Vagina (tissue), 2 donors: ENCODE measurements at regions not wholly inside any gene's neighbourhood (a gene's known extent, or its start where the extent isn't known, plus 50 kb on each side); places are given as distances from the start of the nearest gene placed in this dataset.

Experiments
- CTCF ChIP-seq, 3 experiments: fragments of 450-650 bp in 2 of 3; fragments of 200-600 bp in 1 of 3; sonication (generic) in 1 of 3; IDR thresholded peaks; one replicate each; pipeline ENCODE4 v1.5.1; 2017 to 2019; ENCODE audit warnings: antibody characterized with exemption in 3 of 3, mild to moderate bottlenecking in 2 of 3, moderate library complexity in 2 of 3
- POLR2A ChIP-seq, 2 donors: fragments of 450-650 bp; IDR thresholded peaks; one replicate each; pipeline ENCODE4 v1.6.1; 2017; ENCODE audit warnings: antibody characterized with exemption in 2 of 2, mild to moderate bottlenecking in 2 of 2, moderate library complexity in 2 of 2

GRCh38 chr15:61654918-61655317 is 405.3 kb downstream of the VPS13C start:
- no peak for TF ChIP-seq CTCF (IDR thresholded peaks at IDR 0.05)
- TF ChIP-seq POLR2A (IDR thresholded peaks at IDR 0.05), result no peak
